Epithelial cell of proximal tubule (primary cell): ENCODE measurements at regions not wholly inside any gene's neighbourhood (a gene's known extent, or its start where the extent isn't known, plus 50 kb on each side); places are given as distances from the start of the nearest gene placed in this dataset.
A peak's percentile ranks its signal among the peaks of the same experiment; 100 is the strongest.
"Not testable (repeated sequence)": the region's sequence is repeated elsewhere in the genome, so short reads cannot be mapped to it uniquely, and the experiment has no call there.

Experiments
- DNase-seq: peaks from one replicate; pipeline ENCODE4 v3.0.0-alpha.2; 2011; ENCODE audit warnings: low read depth
- H3K4me3 ChIP-seq: 2 replicates; pipeline ENCODE4 v1.5.1; 2011; ENCODE audit warnings: low read depth, mild to moderate bottlenecking, low read length
- CTCF ChIP-seq: conservative IDR thresholded peaks from 2 replicates; pipeline ENCODE4 v1.5.1; 2012; ENCODE audit warnings: low read depth, mild to moderate bottlenecking, low read length

GRCh38 chr12:33942172-33942571, 80.1 kb upstream of the ALG10 start:
- peak; percentile 16 for TF ChIP-seq CTCF
- no peak overlapping the region for H3K4me3 ChIP-seq
- DNase-seq: no peak

GRCh38 chr12:33944703-33945437, 77.4 kb upstream of the ALG10 start:
- H3K4me3 ChIP-seq: no peak overlapping the region
- no peak for DNase-seq
- no peak for TF ChIP-seq CTCF

- no peak overlapping the region for H3K4me3 ChIP-seq
- no peak for DNase-seq
- TF ChIP-seq CTCF: no peak
These were observed 76.9 kb upstream of the ALG10 start for GRCh38 chr12:33945438-33945784.

- H3K4me3 ChIP-seq, DNase-seq: not testable (repeated sequence)
These were observed 56.1 kb upstream of the ALG10 start for GRCh38 chr12:33966219-33966618.

- no peak overlapping the region for H3K4me3 ChIP-seq
- no peak for TF ChIP-seq CTCF
- DNase-seq: no peak
These were observed 54.5 kb upstream of the ALG10 start for GRCh38 chr12:33967760-33968159.
